GM18519 (cell line): ENCODE measurements at regions not wholly inside any gene's neighbourhood (a gene's known extent, or its start where the extent isn't known, plus 50 kb on each side); places are given as distances from the start of the nearest gene placed in this dataset.

ENCODE experiments used
- ATAC-seq: cut with Tn5 transposase; IDR thresholded peaks from one replicate; pipeline ENCODE4 v1.9.1; 2021; ENCODE audit warnings: mild to moderate bottlenecking, moderate library complexity; ENCODE audit not compliant: unreplicated experiment, low FRiP score

- ATAC-seq: no peak
These were observed 201.2 kb upstream of the PRKCQ start for GRCh38 chr10:6781133-6781770.

GRCh38 chr10:6780008-6780677, 200.1 kb upstream of the PRKCQ start:
- ATAC-seq: no peak

GRCh38 chr10:6778992-6779701, 199.1 kb upstream of the PRKCQ start:
- no peak for ATAC-seq

- ATAC-seq: no peak
These were observed 196.1 kb upstream of the PRKCQ start for GRCh38 chr10:6776170-6776569.

GRCh38 chr10:6774406-6774805, 194.3 kb upstream of the PRKCQ start:
- no peak for ATAC-seq

- no peak for ATAC-seq
These were observed 191.3 kb upstream of the PRKCQ start for GRCh38 chr10:6771331-6771730.

- ATAC-seq: no peak
These were observed 190.8 kb upstream of the PRKCQ start for GRCh38 chr10:6770846-6771245.

GRCh38 chr10:6769704-6770417, 189.8 kb upstream of the PRKCQ start:
- ATAC-seq: no peak

GRCh38 chr10:6766131-6766801, 186.2 kb upstream of the PRKCQ start:
- ATAC-seq: no peak

GRCh38 chr10:6763423-6763822, 183.3 kb upstream of the PRKCQ start:
- ATAC-seq: no peak

GRCh38 chr10:6763001-6763400, 182.9 kb upstream of the PRKCQ start:
- no peak for ATAC-seq

GRCh38 chr10:6759961-6760360, 179.9 kb upstream of the PRKCQ start:
- ATAC-seq: no peak

- no peak for ATAC-seq
These were observed 177.1 kb upstream of the PRKCQ start for GRCh38 chr10:6757158-6757557.

GRCh38 chr10:6756716-6757115, 176.6 kb upstream of the PRKCQ start:
- ATAC-seq: no peak

GRCh38 chr10:6755781-6756460, 175.8 kb upstream of the PRKCQ start:
- ATAC-seq: no peak

GRCh38 chr10:6753644-6754043, 173.6 kb upstream of the PRKCQ start:
- ATAC-seq: no peak

- ATAC-seq: no peak
These were observed 171.3 kb upstream of the PRKCQ start for GRCh38 chr10:6751363-6751762.

- no peak for ATAC-seq
These were observed 169.0 kb upstream of the PRKCQ start for GRCh38 chr10:6748981-6749635.

GRCh38 chr10:6748029-6748428, 168.0 kb upstream of the PRKCQ start:
- ATAC-seq: no peak

- no peak for ATAC-seq
These were observed 166.7 kb upstream of the PRKCQ start for GRCh38 chr10:6746782-6747181.
